ENCODE measurements at regions not wholly inside any gene's neighbourhood (a gene's known extent, or its start where the extent isn't known, plus 50 kb on each side); places are given as distances from the start of the nearest gene placed in this dataset.

- in situ Hi-C loops (cut with HindIII; ENCODE audit: extremely low pct_ligation_motif_present, low pct_unique_long_range_greater_than_20kb) (no loop called here), intact Hi-C loops (cut with micrococcal nuclease; ENCODE audit: unreplicated experiment) (no loop called here)
- ChIA-PET CTCF (ENCODE audit: low intra/inter-chr PET ratio, low total read pairs) (no interaction called here), POLR2A (no interaction called here)
- Histone ChIP-seq H3K4me2 (ENCODE audit: low read depth, low read length) (no peak overlapping the region), H2AFZ (ENCODE audit: low read length) (no peak overlapping the region), H3K27ac (ENCODE audit: extremely low read length, insufficient read depth, low read length) (no peak overlapping the region), H3K9me3 (ENCODE audit: low read length) (no peaks in the 10 kb centered on the region), H3K4me3 (replicated peaks in 1 of 3; ENCODE audit: insufficient read depth in 1 of 3, low read depth in 2 of 3, low read length in 3 of 3) (no peak overlapping the region), H3K36me3 (replicated peaks in 1 of 2; ENCODE audit: control insufficient read depth in 1 of 2, insufficient read depth in 2 of 2, low read length in 2 of 2) (no peaks in the 10 kb centered on the region), H3K4me1 (ENCODE audit: insufficient read depth, low read length) (0 out of 2 replicates have a peak, but pooled peaks cover 5% of the 10 kb centered on the region), H3K79me2 (ENCODE audit: insufficient read depth, low read length) (no peaks in the 10 kb centered on the region), H3K9ac (ENCODE audit: insufficient read depth, low read depth, low read length) (no peak overlapping the region), H4K20me1 (ENCODE audit: insufficient read depth, low read length) (no peaks in the 10 kb centered on the region), H3K27me3 (ENCODE audit: control insufficient read depth in 1 of 2, insufficient read depth in 2 of 2, low read length in 2 of 2) (no peaks in the 10 kb centered on the region)
- TF ChIP-seq HDAC2 (CRISPR knock-in tag; IDR thresholded peaks at IDR 0.05) (no peak), PCBP1 (IDR thresholded peaks at IDR 0.05; ENCODE audit: borderline replicate concordance, low read depth, low read length) (no peak), ZNF710 (CRISPR knock-in tag; IDR thresholded peaks at IDR 0.05; ENCODE audit: borderline replicate concordance) (no peak), ZBTB49 (CRISPR knock-in tag; IDR thresholded peaks at IDR 0.05; ENCODE audit: borderline replicate concordance) (no peak), YEATS4 (CRISPR knock-in tag; IDR thresholded peaks at IDR 0.05; ENCODE audit: borderline replicate concordance) (no peak), SCMH1 (CRISPR knock-in tag; IDR thresholded peaks at IDR 0.05; ENCODE audit: borderline replicate concordance) (no peak), ZNF703 (CRISPR knock-in tag; IDR thresholded peaks at IDR 0.05; ENCODE audit: borderline replicate concordance) (no peak), TFDP2 (CRISPR knock-in tag; IDR thresholded peaks at IDR 0.05) (no peak), PRDM15 (CRISPR knock-in tag; IDR thresholded peaks at IDR 0.05) (no peak), CEBPG (CRISPR knock-in tag; IDR thresholded peaks at IDR 0.05) (no peak), ZSCAN20 (CRISPR knock-in tag; IDR thresholded peaks at IDR 0.05; ENCODE audit: borderline replicate concordance) (no peak)
- ATAC-seq (no peak), FAIRE-seq (no peak), DNase-seq (ENCODE audit: low spot score) (no peak)
- no TSS peak for BruUV-seq (replicated peaks)
- 71% methylated on average over 3 of the region's 3 CpGs for WGBS (ENCODE audit: low lambda C conversion rate)
These were observed 93.4 kb upstream of the ARMC3 start for GRCh38 chr10:22834471-22834870.
